SU-DHL-6 (cell line): ENCODE measurements at regions not wholly inside any gene's neighbourhood (a gene's known extent, or its start where the extent isn't known, plus 50 kb on each side); places are given as distances from the start of the nearest gene placed in this dataset.

Experiments used
- EZH2phosphoT487 ChIP-seq: fragments of 200-600 bp; sonication (generic), shearing (Covaris generic); conservative IDR thresholded peaks from 2 replicates; pipeline ENCODE4 v1.6.1; 2018; ENCODE audit warnings: mild to moderate bottlenecking, antibody characterized with exemption, low read length, moderate library complexity, mixed read lengths
- TF ChIP-seq, protein P1 (sequence below): fragments of 200-600 bp; sonication (generic); IDR thresholded peaks from one replicate; pipeline ENCODE4 v1.5.1; 2017; ENCODE audit warnings: antibody characterized with exemption, mild to moderate bottlenecking, low read length, moderate library complexity; ENCODE audit not compliant: insufficient read depth, poor library complexity, severe bottlenecking

DNA sequence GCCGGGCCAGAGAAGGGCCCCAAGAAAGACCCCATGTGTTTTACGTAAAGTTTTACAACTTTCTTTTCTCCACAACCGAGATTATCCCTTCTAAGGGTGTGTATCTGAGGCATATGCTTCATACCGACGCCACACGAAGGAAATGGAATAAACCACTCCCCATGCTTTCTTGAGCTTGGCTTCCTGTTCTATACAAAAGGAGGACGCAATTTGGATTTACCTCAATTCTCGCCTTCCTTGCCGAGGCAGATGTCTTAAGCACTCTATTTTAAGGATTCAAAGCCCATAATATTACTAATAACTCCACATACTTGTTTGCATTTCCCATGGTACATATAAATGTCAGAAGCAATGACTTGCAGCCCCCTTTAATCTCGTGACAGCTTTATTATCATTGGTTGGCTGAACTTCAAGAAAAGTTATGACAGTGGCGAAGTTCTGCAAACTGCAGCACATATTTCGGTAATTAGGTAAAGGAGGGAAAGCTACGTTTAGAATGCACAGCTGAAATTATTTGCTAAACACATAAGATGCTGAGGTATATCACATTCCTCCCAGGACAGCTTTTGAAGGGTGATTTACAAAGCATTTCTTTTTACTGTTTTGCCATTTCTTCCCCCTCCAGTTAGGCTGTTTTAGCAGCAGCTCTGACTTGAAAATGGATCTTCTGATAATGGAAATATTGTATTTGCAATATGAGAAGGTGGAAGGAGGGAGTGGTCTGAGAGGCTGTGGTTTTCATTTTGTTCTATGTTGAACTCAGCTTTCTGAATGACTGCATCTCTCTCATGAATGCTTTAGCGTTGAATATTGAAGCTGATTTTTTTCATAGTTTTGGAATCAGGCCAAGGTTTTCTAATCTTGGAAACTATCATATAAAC lies 330.5 kb downstream of the EPHA7 start:
- TF ChIP-seq, protein P1, sequence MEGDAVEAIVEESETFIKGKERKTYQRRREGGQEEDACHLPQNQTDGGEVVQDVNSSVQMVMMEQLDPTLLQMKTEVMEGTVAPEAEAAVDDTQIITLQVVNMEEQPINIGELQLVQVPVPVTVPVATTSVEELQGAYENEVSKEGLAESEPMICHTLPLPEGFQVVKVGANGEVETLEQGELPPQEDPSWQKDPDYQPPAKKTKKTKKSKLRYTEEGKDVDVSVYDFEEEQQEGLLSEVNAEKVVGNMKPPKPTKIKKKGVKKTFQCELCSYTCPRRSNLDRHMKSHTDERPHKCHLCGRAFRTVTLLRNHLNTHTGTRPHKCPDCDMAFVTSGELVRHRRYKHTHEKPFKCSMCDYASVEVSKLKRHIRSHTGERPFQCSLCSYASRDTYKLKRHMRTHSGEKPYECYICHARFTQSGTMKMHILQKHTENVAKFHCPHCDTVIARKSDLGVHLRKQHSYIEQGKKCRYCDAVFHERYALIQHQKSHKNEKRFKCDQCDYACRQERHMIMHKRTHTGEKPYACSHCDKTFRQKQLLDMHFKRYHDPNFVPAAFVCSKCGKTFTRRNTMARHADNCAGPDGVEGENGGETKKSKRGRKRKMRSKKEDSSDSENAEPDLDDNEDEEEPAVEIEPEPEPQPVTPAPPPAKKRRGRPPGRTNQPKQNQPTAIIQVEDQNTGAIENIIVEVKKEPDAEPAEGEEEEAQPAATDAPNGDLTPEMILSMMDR, result no peak
- TF ChIP-seq EZH2phosphoT487, result no peak
